Esophagus muscularis mucosa (tissue), 4 donors: ENCODE measurements at regions not wholly inside any gene's neighbourhood (a gene's known extent, or its start where the extent isn't known, plus 50 kb on each side); places are given as distances from the start of the nearest gene placed in this dataset.
"Not testable (repeated sequence)": the region's sequence is repeated elsewhere in the genome, so short reads cannot be mapped to it uniquely, and the experiment has no call there.

ENCODE experiments used
- DNase-seq: peaks from one replicate; pipeline ENCODE4 v3.0.0-alpha.2; 2017; ENCODE audit errors: extremely low spot score
- H3K27ac ChIP-seq, 4 donors: fragments of 200-600 bp; sonication (generic); replicated peaks in 1 of 4; 1 replicate in 3 of 4; 2 replicates in 1 of 4; pipeline ENCODE4 v1.5.1; 2016 to 2019; ENCODE audit warnings: mild to moderate bottlenecking in 1 of 4
- H3K27me3 ChIP-seq, 4 donors: fragments of 200-600 bp; sonication (generic); one replicate each; pipeline versions ENCODE4 v1.5.1 to v1.6.0; 2016 to 2019
- H3K36me3 ChIP-seq, 4 donors: fragments of 200-600 bp; sonication (generic); one replicate each; pipeline ENCODE4 v1.5.1; 2016 to 2019
- H3K4me1 ChIP-seq, 4 donors: fragments of 200-600 bp; sonication (generic); one replicate each; pipeline ENCODE4 v1.5.1; 2016 to 2019
- H3K4me3 ChIP-seq, 4 donors: fragments of 200-600 bp; sonication (generic); 1 replicate in 2 of 4; 2 replicates in 2 of 4; pipeline ENCODE4 v1.5.1; 2016 to 2019; ENCODE audit warnings: mild to moderate bottlenecking in 4 of 4, moderate library complexity in 1 of 4
- H3K9me3 ChIP-seq, 4 donors: fragments of 200-600 bp; sonication (generic); 1 replicate in 3 of 4; 2 replicates in 1 of 4; pipeline ENCODE4 v1.5.1; 2016 to 2019
- CTCF ChIP-seq, 3 experiments: fragments of 200-600 bp in 2 of 3; fragments of 450-650 bp in 1 of 3; sonication (generic) in 2 of 3; IDR thresholded peaks; one replicate each; pipeline ENCODE4 v1.5.1; 2017 to 2019; ENCODE audit warnings: antibody characterized with exemption in 3 of 3, mild to moderate bottlenecking in 2 of 3, moderate library complexity in 1 of 3
- EP300 ChIP-seq: sonication (generic); formaldehyde crosslinking; IDR thresholded peaks from one replicate; pipeline ENCODE4 v1.6.1; 2017; ENCODE audit warnings: antibody characterized with exemption
- POLR2A ChIP-seq: fragments of 450-650 bp; IDR thresholded peaks from one replicate; pipeline ENCODE4 v1.6.1; 2017; ENCODE audit warnings: antibody characterized with exemption, moderate library complexity, mild to moderate bottlenecking, low read depth
- POLR2AphosphoS5 ChIP-seq, 2 donors: sonication (generic); formaldehyde crosslinking; IDR thresholded peaks; one replicate each; pipeline ENCODE4 v1.6.1; 2017; ENCODE audit warnings: antibody characterized with exemption in 2 of 2
- whole genome bisulfite sequencing: methylation state at CpG from one replicate; pipeline ENCODE4 v1.1.5; 2018; 5-methylcytosine and 5-hydroxymethylcytosine counted together
- intact Hi-C: fragments of 100-400 bp; cut with DNase I; formaldehyde crosslinking; loops from one replicate; pipeline ENCODE4 v1.15.1; 2023

- no peak for TF ChIP-seq EP300
- no peak for TF ChIP-seq POLR2A
- no peak for TF ChIP-seq POLR2AphosphoS5 (IDR thresholded peaks at IDR 0.05)
- TF ChIP-seq CTCF (IDR thresholded peaks at IDR 0.05) = no peak
- Histone ChIP-seq H3K27me3 (no peaks in the 10 kb centered on the region), H3K9me3 (peaks cover 0 to 8% (median 2%) of the 10 kb centered on the region in 4 donors), H3K4me1 (no peaks in the 10 kb centered on the region), H3K36me3 (no peaks in the 10 kb centered on the region), H3K4me3 (no peak overlapping the region), H3K27ac (no peak overlapping the region)
- intact Hi-C loops = no loop called here
- DNase-seq = no peak
These were observed 59.3 kb upstream of the IZUMO1R start for GRCh38 chr11:94245121-94245520.

- 75% methylated on average over 6 of the region's 6 CpGs for WGBS
- intact Hi-C loops, H3K9me3 ChIP-seq, H3K27ac ChIP-seq, H3K27me3 ChIP-seq, H3K4me3 ChIP-seq, H3K36me3 ChIP-seq, DNase-seq, H3K4me1 ChIP-seq: not testable (repeated sequence)
These were observed 56.1 kb upstream of the IZUMO1R start for GRCh38 chr11:94248301-94248700.

- TF ChIP-seq EP300 (no peak), POLR2A (no peak)
- H3K36me3 ChIP-seq = no peaks in the 10 kb centered on the region
- intact Hi-C loops = no loop called here
- peaks cover 0 to 6% (median 2%) of the 10 kb centered on the region in 4 donors for H3K9me3 ChIP-seq
- 100% methylated on average over 1 of the region's 1 CpG for WGBS
- H3K27ac ChIP-seq = no peak overlapping the region
- no peak overlapping the region for H3K4me3 ChIP-seq
- no peaks in the 10 kb centered on the region for H3K4me1 ChIP-seq
- H3K27me3 ChIP-seq = no peaks in the 10 kb centered on the region
- no peak for DNase-seq
These were observed 50.2 kb upstream of the IZUMO1R start for GRCh38 chr11:94254214-94254613.
